Neural cell (in vitro differentiated cells): ENCODE measurements at regions not wholly inside any gene's neighbourhood (a gene's known extent, or its start where the extent isn't known, plus 50 kb on each side); places are given as distances from the start of the nearest gene placed in this dataset.

Experiments
- H2AFZ ChIP-seq: fragments of 200-600, 300-800 bp; sonication (generic), shearing (Covaris generic); 2 replicates; pipeline ENCODE4 v1.6.0; 2014; ENCODE audit warnings: low read depth, mild to moderate bottlenecking, antibody characterized with exemption, low read length, moderate library complexity
- H3F3A ChIP-seq: fragments of 200-600 bp; shearing (Covaris generic); 2 replicates; pipeline ENCODE4 v1.6.1; 2016; ENCODE audit warnings: mild to moderate bottlenecking, moderate library complexity, mixed read lengths, antibody characterized with exemption, low read length; ENCODE audit not compliant: insufficient read depth, poor library complexity, severe bottlenecking
- H3K27ac ChIP-seq: fragments of 200-600, 300-800 bp; sonication (generic), shearing (Covaris generic); 2 replicates; pipeline ENCODE4 v1.5.1; 2014; ENCODE audit warnings: mild to moderate bottlenecking, low read length, moderate library complexity
- H3K27me3 ChIP-seq: fragments of 300-800, 200-600 bp; sonication (generic), shearing (Covaris generic); 2 replicates; pipeline ENCODE4 v1.6.0; 2014; ENCODE audit warnings: mild to moderate bottlenecking, low read depth, low read length, moderate library complexity; ENCODE audit not compliant: insufficient read depth
- H3K36me3 ChIP-seq: fragments of 300-800, 200-600 bp; sonication (generic), shearing (Covaris generic); 2 replicates; pipeline ENCODE4 v1.5.1; 2014; ENCODE audit warnings: mild to moderate bottlenecking, antibody characterized with exemption, low read length, moderate library complexity; ENCODE audit not compliant: insufficient read depth
- H3K4me2 ChIP-seq: fragments of 300-800, 200-600 bp; sonication (generic), shearing (Covaris generic); 2 replicates; pipeline ENCODE4 v1.6.0; 2014; ENCODE audit warnings: mild to moderate bottlenecking, low read length
- H3K4me3 ChIP-seq: fragments of 300-800, 200-600 bp; sonication (generic), shearing (Covaris generic); 2 replicates; pipeline ENCODE4 v1.5.1; 2014; ENCODE audit warnings: mild to moderate bottlenecking, low read length, moderate library complexity
- H3K79me2 ChIP-seq: fragments of 200-600 bp; shearing (Covaris generic); replicated peaks from 2 replicates; pipeline ENCODE4 v1.6.0; 2014; ENCODE audit warnings: mild to moderate bottlenecking, low read length, moderate library complexity; ENCODE audit not compliant: insufficient read depth
- H3K9ac ChIP-seq: fragments of 300-800, 200-600 bp; sonication (generic), shearing (Covaris generic); 2 replicates; pipeline ENCODE4 v1.6.1; 2016; ENCODE audit warnings: mild to moderate bottlenecking, low read length, mixed read lengths
- H3K9me2 ChIP-seq: fragments of 200-600 bp; shearing (Covaris generic); 2 replicates; pipeline ENCODE4 v1.6.1; 2016; ENCODE audit warnings: mild to moderate bottlenecking, low read length, mixed read lengths; ENCODE audit not compliant: insufficient read depth
- H3K9me3 ChIP-seq: fragments of 200-600, 300-800 bp; sonication (generic), shearing (Covaris generic); 2 replicates; pipeline ENCODE4 v1.6.1; 2016; ENCODE audit warnings: mild to moderate bottlenecking, mixed run types, low read length, moderate library complexity, mixed read lengths
- H4K20me1 ChIP-seq: fragments of 200-600 bp; shearing (Covaris generic); 2 replicates; pipeline ENCODE4 v1.6.1; 2016; ENCODE audit warnings: mild to moderate bottlenecking, mixed run types; ENCODE audit not compliant: insufficient read depth
- CTCF ChIP-seq: fragments of 450-650 bp; IDR thresholded peaks from 2 replicates; pipeline ENCODE4 v1.5.1; 2014; ENCODE audit warnings: antibody characterized with exemption, mild to moderate bottlenecking, moderate library complexity; ENCODE audit not compliant: poor library complexity, severe bottlenecking
- EP300 ChIP-seq: fragments of 450-650 bp; conservative IDR thresholded peaks from 2 replicates; pipeline ENCODE4 v1.6.1; 2014; ENCODE audit warnings: antibody characterized with exemption, mild to moderate bottlenecking, moderate library complexity; ENCODE audit not compliant: poor library complexity, severe bottlenecking
- EZH2 ChIP-seq: fragments of 200-600, 300-800 bp; shearing (Covaris generic), sonication (generic); IDR thresholded peaks from 2 replicates; pipeline ENCODE4 v1.6.1; 2014; ENCODE audit warnings: antibody characterized with exemption, low read length, borderline replicate concordance, mild to moderate bottlenecking; ENCODE audit not compliant: insufficient read depth, poor library complexity, severe bottlenecking
- MXI1 ChIP-seq: fragments of 450-650 bp; conservative IDR thresholded peaks from 2 replicates; pipeline ENCODE4 v1.6.1; 2014; ENCODE audit warnings: antibody characterized with exemption, mild to moderate bottlenecking; ENCODE audit not compliant: poor library complexity, severe bottlenecking
- POLR2AphosphoS5 ChIP-seq: IDR thresholded peaks from 2 replicates; pipeline ENCODE4 v1.6.1; 2012
- RAD21 ChIP-seq: fragments of 450-650 bp; conservative IDR thresholded peaks from 2 replicates; pipeline ENCODE4 v1.6.1; 2014; ENCODE audit warnings: antibody characterized with exemption, mild to moderate bottlenecking, moderate library complexity
- REST ChIP-seq: IDR thresholded peaks from 2 replicates; pipeline ENCODE4 v1.6.1; 2012; ENCODE audit warnings: borderline replicate concordance
- SMC3 ChIP-seq: fragments of 450-650 bp; conservative IDR thresholded peaks from 2 replicates; pipeline ENCODE4 v1.6.1; 2014; ENCODE audit warnings: antibody characterized with exemption, mild to moderate bottlenecking, moderate library complexity; ENCODE audit not compliant: poor library complexity
- TAF1 ChIP-seq: IDR thresholded peaks from 2 replicates; pipeline ENCODE4 v1.6.1; 2012; ENCODE audit warnings: low read depth

GRCh38 chr13:63436325-63436668 lies 2020.6 kb upstream of the PCDH20 start:
- H3K79me2 ChIP-seq = no peaks in the 10 kb centered on the region
- no peaks in the 10 kb centered on the region for H3K27me3 ChIP-seq
- H3K36me3 ChIP-seq = no peaks in the 10 kb centered on the region
- H3K9ac ChIP-seq = no peak overlapping the region
- H3K4me2 ChIP-seq = no peak overlapping the region
- H3K4me3 ChIP-seq = no peak overlapping the region
- TF ChIP-seq SMC3 (no peak), CTCF (no peak)
- H2AFZ ChIP-seq = no peak overlapping the region
- H3K9me3 ChIP-seq = no peaks in the 10 kb centered on the region
- no peak overlapping the region for H3K27ac ChIP-seq
- no peaks in the 10 kb centered on the region for H4K20me1 ChIP-seq
- no peaks in the 10 kb centered on the region for H3F3A ChIP-seq
- no peaks in the 10 kb centered on the region for H3K9me2 ChIP-seq

- Histone ChIP-seq H3K4me2 (no peak overlapping the region), H3K4me3 (no peak overlapping the region), H3K9me2 (no peaks in the 10 kb centered on the region), H2AFZ (no peak overlapping the region), H4K20me1 (no peaks in the 10 kb centered on the region), H3K36me3 (no peaks in the 10 kb centered on the region), H3K27ac (no peak overlapping the region), H3F3A (no peaks in the 10 kb centered on the region), H3K27me3 (no peaks in the 10 kb centered on the region), H3K9me3 (no peaks in the 10 kb centered on the region), H3K79me2 (no peaks in the 10 kb centered on the region), H3K9ac (no peak overlapping the region)
- TF ChIP-seq EP300 = no peak
- TF ChIP-seq MXI1 = no peak
- no peak for TF ChIP-seq POLR2AphosphoS5
- TF ChIP-seq RAD21 = no peak
- no peak for TF ChIP-seq SMC3
- TF ChIP-seq CTCF = no peak
- no peak for TF ChIP-seq TAF1
- no peak for TF ChIP-seq EZH2
- no peak for TF ChIP-seq REST
These were observed 2020.1 kb upstream of the PCDH20 start for GRCh38 chr13:63435667-63436324.
